GM18502 (cell line): ENCODE measurements at regions not wholly inside any gene's neighbourhood (a gene's known extent, or its start where the extent isn't known, plus 50 kb on each side); places are given as distances from the start of the nearest gene placed in this dataset.
"Not testable (repeated sequence)": the region's sequence is repeated elsewhere in the genome, so short reads cannot be mapped to it uniquely, and the experiment has no call there.

Experiments
- ATAC-seq: cut with Tn5 transposase; IDR thresholded peaks from one replicate; pipeline ENCODE4 v1.9.1; 2021; ENCODE audit warnings: mild to moderate bottlenecking; ENCODE audit not compliant: unreplicated experiment, poor library complexity

DNA sequence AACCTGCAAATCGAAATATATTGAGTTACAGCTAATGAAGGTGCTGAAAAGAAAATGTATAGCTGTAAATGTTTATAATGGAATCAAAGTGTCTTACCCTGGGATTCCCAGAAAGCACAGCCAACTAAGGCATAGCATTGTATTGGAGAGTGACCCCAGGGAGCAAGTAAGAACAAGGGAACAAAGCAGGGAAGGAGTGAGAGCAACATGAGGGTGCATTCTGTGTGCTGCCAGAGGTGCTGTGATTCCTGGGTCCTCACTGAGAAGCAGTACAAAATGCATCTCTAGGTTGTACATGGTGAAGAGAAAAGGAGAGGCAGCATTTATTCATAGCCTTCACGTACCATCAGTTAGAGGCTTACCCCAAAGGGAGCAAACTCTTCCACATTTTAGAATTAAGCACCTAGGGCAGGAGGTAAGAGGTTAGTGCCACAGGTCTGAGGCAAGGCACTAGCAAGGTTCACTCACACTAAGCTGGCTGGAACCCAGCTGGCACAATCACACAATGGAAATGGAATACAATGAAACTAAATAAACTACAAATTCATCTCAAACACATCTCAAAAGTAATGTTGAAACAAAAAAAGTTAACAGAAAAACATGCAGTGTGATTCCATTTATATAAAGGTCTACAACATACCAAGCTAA, 151.5 kb upstream of the C2CD4B start:
- ATAC-seq = no peak

DNA sequence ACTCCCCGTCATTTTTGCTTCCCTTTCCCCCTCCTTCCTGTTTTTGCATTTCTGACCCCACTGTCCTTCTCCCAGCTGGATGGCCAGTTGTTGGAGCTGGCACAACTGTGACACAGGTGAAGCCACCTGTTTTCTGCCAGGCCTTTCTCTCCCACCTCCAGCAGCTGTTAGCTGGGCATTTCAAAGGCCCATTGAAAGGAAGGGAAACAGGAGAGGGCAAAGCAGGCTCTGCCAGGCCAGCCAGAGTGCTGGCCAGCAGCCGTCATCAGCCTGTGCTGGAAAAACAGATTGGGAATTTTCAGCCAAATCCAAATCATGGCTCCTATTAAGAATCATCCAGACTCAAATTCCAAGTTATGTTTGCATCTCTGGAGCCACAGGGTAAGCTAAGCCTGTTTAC, 155.2 kb upstream of the C2CD4B start:
- no peak for ATAC-seq

DNA sequence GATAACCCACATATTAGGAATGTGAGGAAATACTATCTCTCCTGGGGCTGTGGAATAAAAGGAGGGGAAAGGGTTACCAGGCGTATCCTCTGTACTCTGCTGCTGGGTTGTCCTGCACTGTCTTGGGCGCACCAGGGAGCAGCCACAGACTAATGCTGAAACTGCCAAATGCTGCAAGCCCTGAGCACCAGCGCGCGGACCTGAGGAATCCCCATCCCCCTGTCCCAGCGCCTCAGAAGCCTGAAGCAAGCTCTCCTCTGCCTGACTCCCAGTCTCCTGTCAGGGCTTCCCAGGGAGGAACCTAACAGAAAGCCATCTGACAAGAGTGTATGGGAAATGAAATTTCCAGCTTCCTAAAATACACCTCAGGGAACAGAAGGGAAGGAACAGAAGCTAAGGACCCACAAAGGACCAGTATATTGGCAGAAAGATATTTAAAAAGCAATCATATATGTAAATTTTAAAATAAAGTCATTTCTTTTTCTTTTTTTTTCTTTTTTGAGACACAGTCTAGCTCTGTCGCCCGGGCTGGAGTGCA, 158.3 kb upstream of the C2CD4B start:
- no peak for ATAC-seq

DNA sequence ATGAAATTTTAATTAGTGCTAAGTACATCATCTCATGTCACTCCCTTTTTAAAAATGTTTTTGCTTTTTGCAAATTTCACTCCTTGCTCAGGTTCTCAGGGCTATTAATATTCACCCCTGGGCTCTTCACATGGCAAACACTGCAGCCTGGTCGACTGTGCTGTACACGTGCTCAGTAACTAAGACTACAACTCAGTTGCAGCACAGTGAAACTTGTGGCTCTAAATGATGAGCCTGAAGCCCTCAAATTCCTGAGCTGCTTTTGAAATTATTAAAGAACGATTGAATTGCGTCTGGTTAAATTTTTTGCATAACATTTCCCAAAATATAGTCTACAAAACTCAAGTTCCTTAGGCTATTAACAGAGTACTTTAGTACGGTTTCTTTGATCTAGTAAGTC, 159.3 kb upstream of the C2CD4B start:
- ATAC-seq = no peak

DNA sequence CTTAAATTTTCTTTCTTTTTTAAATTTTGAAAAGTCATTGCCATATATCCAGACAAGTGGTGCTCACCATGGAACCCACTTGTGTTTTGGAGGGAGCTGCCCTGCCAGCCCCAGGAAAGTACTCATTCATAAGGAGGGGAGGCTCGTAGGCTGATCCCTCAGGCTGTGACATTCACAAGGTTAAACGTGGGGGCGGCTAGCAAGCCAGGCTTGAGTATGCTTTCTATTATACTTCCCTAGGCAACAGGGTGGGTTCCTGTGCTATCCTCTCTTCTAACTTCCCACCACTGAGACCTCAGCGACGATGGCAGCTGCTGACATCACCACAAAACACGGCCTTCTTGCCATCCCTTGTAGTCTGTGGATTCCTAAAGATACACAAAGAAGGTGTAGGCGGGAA, 160.5 kb upstream of the C2CD4B start:
- no peak for ATAC-seq

DNA sequence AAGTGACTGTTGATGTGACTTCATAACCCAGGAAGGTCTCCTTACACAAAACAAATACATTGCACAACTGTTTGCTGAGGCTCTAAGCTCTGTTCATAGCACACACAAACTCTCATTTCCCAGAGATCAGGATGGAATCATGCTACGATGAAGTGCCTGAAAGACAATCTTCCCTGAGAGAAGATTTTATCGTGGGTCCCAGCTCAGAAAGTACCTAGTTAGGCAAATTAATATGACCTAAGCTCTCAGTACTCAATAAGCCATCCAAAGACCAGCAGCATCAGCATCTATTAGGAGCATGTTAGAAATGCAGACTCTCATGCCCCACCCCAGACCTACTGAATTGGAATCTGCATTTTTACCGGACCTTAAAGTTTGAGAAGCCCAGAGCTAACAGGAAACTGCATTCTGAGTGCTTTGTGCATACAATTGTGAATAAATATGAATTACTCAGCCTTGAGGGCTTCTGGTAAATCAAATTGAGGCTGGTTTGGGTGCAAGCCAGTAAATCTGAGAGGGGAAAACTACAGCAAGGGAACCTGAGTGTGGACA, 161.5 kb upstream of the C2CD4B start:
- no peak for ATAC-seq

DNA sequence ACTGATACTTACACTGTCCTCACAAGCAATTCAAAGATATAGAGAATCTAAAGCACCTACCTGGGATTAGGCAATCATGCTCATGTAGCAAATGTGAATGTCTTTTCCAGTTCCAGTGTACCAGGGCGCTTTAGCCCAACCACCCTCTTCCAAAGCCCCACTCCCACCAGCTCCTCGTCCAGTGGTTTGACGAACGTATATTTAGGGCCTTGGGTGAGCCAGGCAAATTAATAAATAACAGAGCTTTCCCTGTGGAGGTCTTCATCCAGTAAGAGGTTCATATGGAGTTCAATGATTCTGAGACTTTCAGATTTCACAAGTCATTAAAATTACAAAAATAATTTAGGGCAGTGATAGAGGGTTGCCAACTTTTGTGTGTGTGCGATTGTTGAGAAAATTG, 162.3 kb upstream of the C2CD4B start:
- no peak for ATAC-seq

DNA sequence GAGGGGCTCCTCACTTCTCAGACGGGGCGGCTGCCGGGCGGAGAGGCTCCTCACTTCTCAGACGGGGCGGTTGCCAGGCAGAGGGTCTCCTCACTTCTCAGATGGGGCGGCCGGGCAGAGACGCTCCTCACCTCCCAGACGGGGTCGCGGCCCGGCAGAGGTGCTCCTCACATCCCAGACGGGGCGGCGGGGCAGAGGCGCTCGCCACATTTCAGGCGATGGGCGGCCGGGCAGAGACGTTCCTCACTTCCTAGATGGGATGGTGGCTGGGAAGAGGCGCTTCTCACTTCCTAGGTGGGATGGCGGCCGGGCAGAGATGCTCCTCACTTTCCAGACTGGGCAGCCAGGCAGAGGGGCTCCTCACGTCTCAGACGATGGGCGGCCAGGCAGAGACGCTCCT, 167.4 kb upstream of the C2CD4B start:
- not testable (repeated sequence) for ATAC-seq

DNA sequence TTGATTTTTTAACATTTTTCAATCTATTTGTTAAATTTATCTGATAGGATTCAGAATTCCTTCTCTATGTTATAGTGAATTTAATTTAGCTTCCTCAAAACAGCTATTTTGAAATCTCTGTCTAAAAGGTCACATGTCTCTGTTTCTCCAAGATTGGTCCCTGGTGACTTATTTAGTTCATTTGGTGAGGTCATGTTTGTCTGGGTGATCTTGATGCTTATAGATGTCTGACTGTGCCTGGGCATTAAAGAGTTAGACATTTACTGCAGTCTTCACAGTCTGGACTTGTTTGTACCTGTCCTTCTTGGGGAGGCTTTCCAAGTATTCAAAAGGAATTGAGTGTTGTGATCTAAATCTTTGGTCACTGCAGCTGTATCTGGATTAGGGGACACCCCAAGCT, 169.5 kb upstream of the C2CD4B start:
- ATAC-seq = no peak

DNA sequence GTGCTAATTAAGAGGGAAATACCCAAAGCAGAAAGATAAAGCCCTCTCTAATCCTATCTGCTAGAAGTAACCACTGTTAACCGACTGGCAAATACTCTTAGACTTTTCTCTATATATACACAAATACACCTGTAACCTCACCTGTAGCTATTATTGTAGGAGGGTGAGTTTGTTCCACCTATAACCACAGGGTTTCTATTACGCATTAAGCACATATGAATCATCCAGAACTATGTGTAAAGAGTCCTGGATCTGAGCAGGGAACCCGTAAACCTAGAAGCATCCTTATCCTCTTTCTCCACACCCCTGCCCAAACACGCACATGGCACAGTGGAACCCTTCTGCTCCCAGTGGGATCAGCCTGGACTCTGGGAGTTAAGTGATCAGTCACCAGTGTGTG, 172.8 kb upstream of the C2CD4B start:
- ATAC-seq = no peak

DNA sequence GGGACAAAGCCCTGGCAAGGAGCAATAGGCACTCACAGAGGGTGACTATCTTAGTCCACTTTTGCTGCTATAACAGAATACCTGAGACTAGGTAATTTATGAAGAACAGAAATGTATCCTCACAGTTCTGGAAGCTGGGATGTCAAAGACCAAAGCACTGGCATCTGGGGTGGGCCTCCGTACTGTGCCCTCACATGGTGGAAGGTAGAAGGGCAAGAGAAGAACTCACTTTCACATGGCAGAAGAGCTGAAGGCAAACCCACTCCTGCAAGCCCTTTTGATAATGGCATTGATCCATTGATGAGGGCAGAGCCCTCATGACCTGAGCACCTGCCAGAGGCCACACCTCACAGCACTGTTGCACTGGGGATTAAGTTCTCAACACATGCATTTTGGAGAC, 173.4 kb upstream of the C2CD4B start:
- ATAC-seq = no peak

DNA sequence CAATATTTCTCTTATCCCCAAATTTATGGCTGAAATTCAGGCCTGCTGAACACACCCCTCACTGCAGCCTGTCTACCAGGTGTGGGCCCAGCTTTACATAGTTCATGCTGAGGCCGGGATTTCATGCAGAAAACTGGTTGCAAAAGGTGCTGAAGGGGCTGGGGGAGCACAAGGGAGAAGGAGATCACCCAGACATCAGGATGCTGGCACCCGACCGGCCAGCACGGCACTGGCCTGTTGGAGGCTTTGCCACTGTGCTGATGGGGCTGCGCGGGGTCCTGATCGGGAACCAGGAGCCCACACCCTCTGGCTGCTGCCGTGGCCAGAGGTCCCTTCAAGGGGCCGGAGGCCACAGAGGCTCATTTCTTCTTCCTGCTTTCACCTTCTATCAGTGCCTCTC, 177.9 kb upstream of the C2CD4B start:
- no peak for ATAC-seq

DNA sequence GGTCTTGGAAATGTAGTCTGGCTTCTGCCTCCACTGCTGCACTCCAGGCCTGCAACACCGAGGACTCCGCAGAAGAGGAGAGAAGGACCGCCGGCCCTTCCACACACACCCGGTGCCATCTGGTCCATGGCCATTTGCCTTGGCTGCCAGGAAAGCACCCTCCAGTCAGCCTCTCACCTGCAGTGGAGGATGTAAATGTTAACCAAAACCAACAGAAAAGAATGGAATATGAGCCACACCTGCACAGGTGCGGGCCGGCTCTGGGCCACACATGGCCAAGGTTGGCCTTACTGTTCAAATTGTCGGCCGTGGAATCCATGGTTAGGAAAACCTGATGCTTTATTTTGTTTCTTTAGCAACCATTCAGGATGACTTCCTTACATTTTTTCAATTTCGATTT, 178.3 kb upstream of the C2CD4B start:
- ATAC-seq = no peak

DNA sequence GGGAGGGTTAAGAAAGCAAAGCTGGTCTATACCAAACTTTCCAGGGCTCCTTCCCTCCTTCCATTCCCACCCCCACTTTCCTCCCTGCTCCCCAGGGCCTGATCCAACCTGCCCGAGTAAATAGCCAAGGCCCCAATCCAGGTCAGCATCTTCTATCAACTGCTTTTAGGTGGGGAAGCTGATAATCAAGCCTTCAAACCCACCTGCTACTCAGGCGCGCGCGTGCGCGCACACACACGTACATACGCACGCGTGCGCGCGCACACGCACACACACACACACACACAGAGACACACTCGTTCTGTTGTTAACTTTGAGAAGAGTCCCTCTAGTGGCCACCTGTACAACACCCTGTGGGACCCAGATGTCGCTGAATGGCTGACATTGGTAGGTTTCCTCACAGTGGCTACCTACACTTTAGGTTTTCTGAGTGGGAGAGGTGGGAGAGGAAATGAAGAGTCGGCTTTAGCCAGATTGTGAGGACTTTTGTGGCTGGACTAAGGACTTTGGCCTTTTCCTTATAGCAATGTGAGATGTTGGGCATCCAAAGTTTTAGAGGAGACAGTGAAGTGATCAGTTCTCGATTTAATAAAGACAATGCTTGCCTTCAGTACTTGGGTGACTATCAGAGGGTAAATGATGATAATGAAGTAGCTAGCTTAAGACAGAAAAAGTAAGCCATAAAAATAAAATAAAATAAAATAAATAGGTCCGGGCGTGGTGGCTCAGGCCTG, 179.9 kb upstream of the C2CD4B start:
- ATAC-seq = no peak

DNA sequence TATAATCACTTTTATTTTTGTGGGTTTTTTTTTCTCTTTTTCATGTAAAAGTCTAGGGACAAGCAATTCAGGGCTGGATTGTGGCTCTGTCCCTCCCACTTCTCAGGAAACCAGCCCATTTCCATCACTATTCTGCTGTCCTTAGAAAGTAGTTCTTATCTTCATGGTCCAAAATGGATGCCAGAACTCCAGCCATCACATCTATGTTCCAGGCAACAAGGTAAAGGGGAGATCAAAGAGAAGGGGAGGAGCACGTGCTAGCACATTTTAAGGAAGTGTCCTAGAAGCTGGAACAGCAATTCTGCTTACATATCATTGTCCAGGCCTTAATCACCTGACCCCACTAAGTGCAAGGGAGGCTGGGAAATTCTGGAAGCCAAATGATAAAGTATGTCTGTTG, 181.1 kb upstream of the C2CD4B start:
- ATAC-seq = no peak

DNA sequence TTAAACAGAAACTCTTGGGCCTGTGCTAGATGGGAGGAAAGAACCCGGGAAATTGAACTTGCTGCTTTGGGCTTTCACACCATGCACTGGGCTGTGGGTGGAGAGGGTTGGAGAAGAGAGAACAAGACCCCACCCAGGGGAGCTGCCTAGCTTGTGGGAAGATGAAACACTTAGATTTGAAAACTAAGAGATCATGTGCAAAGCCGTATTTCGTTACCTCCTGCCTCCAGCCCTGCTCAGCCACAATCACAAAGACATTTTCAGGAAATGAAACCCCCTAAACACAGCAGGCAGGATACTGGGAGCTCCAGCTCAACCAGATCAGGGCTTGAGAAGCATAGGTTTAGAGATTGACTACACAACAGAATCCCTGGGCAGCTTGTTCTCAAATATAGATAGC, 183.0 kb upstream of the C2CD4B start:
- ATAC-seq = no peak

DNA sequence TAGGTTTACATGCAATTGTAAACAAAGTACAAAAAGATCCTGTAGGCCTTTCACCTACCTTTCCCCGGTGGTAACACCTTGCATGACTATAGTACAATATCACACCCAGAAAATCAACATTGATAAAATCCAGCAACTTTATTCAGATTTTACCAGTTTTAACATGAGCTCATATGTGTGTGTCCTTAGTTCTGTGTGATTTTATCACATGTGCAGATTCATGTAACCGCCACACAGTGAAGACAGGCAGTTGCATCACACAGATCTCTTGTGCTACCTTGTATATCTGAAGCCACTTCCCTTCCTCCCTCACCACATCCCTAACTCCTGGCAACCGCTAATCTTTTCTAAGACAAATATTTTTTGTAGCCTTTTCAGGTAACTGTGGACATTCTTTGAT, 183.5 kb upstream of the C2CD4B start:
- ATAC-seq = no peak

DNA sequence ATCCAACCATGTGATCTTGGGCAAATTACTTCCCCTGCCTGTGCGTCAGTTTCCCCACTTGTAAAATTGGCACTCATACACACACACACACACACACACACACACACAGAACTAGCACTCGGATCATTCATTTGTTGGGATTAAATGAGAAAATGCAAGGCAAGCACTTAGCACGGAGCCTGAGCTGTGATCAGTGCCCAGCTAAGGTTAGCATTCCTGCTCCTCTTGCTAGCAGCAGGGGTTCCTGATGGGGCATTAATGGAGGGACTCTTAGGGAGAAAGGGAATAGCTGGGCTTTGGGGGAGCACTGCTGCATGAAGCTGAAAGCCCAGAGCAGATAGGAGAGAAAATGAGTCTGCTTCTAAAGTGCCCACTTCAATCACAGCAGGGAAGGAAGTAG, 187.7 kb upstream of the C2CD4B start:
- ATAC-seq = no peak

DNA sequence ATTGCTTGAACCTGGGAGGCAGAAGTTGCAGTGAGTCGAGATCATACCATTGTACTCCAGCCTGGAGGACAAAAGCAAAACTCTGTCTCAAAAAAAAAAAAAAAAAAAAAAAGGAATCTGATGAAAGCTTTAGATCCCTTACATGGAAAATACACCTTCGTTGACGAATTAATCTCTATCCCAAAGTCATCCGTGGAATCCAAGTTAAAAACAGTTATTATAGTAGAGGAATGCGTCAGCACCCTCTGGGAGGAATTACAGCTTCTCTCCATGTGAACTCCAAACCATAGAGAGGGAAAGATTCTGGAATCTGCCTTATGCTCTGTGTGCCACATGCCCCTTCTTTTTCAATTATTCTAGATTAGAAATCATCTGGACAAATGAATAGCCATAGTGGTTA, 192.3 kb upstream of the C2CD4B start:
- ATAC-seq = no peak

DNA sequence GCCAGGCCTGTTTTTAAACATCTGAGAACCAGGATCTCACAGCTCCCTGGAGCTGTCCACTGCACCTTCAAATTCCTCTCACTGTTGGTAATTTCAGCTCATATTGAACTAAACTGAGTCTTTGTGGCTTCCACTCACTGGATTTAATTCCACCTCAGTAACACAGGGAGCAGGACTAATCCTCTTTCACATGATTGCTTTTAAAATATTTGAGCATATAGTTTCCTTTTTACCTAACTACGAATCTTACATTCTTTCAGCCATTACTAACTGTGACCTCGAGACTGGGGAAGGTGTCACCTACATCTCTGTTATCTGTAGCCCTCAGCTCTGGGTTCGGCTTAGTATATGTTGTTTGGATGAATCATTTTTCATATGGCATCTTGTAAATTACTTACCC, 194.3 kb upstream of the C2CD4B start:
- ATAC-seq = no peak

DNA sequence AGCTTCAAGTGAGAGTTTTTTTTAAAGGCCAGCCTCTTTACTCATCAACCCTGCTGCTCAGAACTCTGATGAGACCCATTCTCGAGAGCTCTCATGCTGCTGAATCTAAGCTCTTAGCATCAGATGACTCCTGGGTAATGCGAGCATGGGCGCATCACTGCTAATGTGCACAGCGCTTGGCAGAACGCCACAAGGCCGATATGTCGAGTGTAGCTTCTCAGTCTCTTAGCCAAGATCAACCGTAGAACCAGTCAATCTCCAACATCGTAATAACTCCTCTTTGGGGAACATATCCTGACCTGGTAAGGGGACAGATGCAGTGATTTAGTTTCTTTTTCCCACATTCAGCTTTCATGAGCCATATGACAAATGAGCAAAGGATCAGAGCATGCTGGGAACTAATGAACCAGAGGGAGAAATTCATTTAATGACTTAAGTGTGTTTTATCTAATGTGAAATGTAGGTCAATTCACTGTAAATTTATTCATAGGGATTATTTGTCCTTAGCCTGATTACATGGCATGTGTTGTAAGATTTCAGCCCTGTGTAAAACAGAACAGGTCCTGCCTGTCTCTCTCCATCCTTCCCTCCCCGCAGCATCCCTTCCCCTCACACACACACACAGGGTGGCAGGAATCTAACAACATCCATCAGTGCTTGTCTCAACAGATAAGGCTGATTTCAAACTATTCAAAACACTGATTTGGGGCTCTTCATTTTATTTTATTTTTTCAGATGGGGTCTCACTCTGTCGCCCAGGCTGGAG, 195.4 kb upstream of the C2CD4B start:
- ATAC-seq = no peak
